HG02678 (cell line): ENCODE measurements at regions not wholly inside any gene's neighbourhood (a gene's known extent, or its start where the extent isn't known, plus 50 kb on each side); places are given as distances from the start of the nearest gene placed in this dataset.
"Not testable (repeated sequence)": the region's sequence is repeated elsewhere in the genome, so short reads cannot be mapped to it uniquely, and the experiment has no call there.

Experiments used
- ATAC-seq: cut with Tn5 transposase; IDR thresholded peaks from one replicate; pipeline ENCODE4 v1.9.1; 2021; ENCODE audit warnings: mild to moderate bottlenecking, moderate library complexity; ENCODE audit not compliant: unreplicated experiment

- ATAC-seq: no peak
These were observed 143.7 kb downstream of the TM2D1 start for GRCh38 chr1:61581251-61581650.

GRCh38 chr1:61580417-61580816 lies 144.5 kb downstream of the TM2D1 start:
- no peak for ATAC-seq

- ATAC-seq: no peak
These were observed 145.1 kb downstream of the TM2D1 start for GRCh38 chr1:61579802-61580201.

- ATAC-seq: no peak
These were observed 152.9 kb downstream of the TM2D1 start for GRCh38 chr1:61572046-61572445.

- ATAC-seq: no peak
These were observed 154.8 kb downstream of the TM2D1 start for GRCh38 chr1:61570191-61570590.

- ATAC-seq: no peak
These were observed 155.7 kb downstream of the TM2D1 start for GRCh38 chr1:61569303-61569621.

- ATAC-seq: no peak
These were observed 156.3 kb downstream of the TM2D1 start for GRCh38 chr1:61568460-61569302.

- no peak for ATAC-seq
These were observed 158.8 kb downstream of the TM2D1 start for GRCh38 chr1:61566177-61566576.

- no peak for ATAC-seq
These were observed 161.3 kb downstream of the TM2D1 start for GRCh38 chr1:61563611-61564010.

GRCh38 chr1:61561666-61562065 lies 163.3 kb downstream of the TM2D1 start:
- ATAC-seq: no peak

GRCh38 chr1:61560385-61560784 lies 164.6 kb downstream of the TM2D1 start:
- ATAC-seq: no peak

- ATAC-seq: no peak
These were observed 168.3 kb downstream of the TM2D1 start for GRCh38 chr1:61556631-61557030.

- no peak for ATAC-seq
These were observed 172.2 kb downstream of the TM2D1 start for GRCh38 chr1:61552630-61553305.

GRCh38 chr1:61547302-61547701 lies 177.6 kb downstream of the TM2D1 start:
- ATAC-seq: not testable (repeated sequence)

GRCh38 chr1:61544870-61545269 lies 180.1 kb downstream of the TM2D1 start:
- ATAC-seq: not testable (repeated sequence)

- ATAC-seq: not testable (repeated sequence)
These were observed 181.4 kb downstream of the TM2D1 start for GRCh38 chr1:61543498-61543897.

GRCh38 chr1:61539720-61540462 lies 185.1 kb downstream of the TM2D1 start:
- ATAC-seq: no peak

- no peak for ATAC-seq
These were observed 186.7 kb downstream of the TM2D1 start for GRCh38 chr1:61538228-61538627.

GRCh38 chr1:61536174-61537108 lies 188.5 kb downstream of the TM2D1 start:
- no peak for ATAC-seq

- ATAC-seq: no peak
These were observed 190.1 kb downstream of the TM2D1 start for GRCh38 chr1:61534847-61535246.

- no peak for ATAC-seq
These were observed 191.4 kb downstream of the TM2D1 start for GRCh38 chr1:61533546-61533945.
